Ectodermal cell (in vitro differentiated cells): ENCODE measurements at regions not wholly inside any gene's neighbourhood (a gene's known extent, or its start where the extent isn't known, plus 50 kb on each side); places are given as distances from the start of the nearest gene placed in this dataset.

ENCODE experiments used
- H3K27ac ChIP-seq: 2 replicates; pipeline ENCODE4 v1.7.0; 2013; ENCODE audit warnings: mild to moderate bottlenecking, low read depth, low read length; ENCODE audit not compliant: insufficient read depth, poor library complexity, severe bottlenecking
- H3K27me3 ChIP-seq: 2 replicates; pipeline ENCODE4 v1.7.0; 2013; ENCODE audit warnings: mild to moderate bottlenecking, low read length; ENCODE audit not compliant: insufficient read depth, control insufficient read depth, poor library complexity, severe bottlenecking
- H3K36me3 ChIP-seq: one replicate; pipeline ENCODE4 v1.7.0; 2013; ENCODE audit warnings: low read length; ENCODE audit not compliant: control insufficient read depth, insufficient read depth
- H3K4me1 ChIP-seq: one replicate; pipeline ENCODE4 v1.7.0; 2013; ENCODE audit warnings: low read length; ENCODE audit not compliant: control insufficient read depth, insufficient read depth
- H3K4me3 ChIP-seq: 2 replicates; pipeline ENCODE4 v1.7.0; 2013; ENCODE audit warnings: low read depth, low read length, control low read depth; ENCODE audit not compliant: insufficient read depth
- H3K9me3 ChIP-seq: 2 replicates; pipeline ENCODE4 v1.7.0; 2013; ENCODE audit warnings: mild to moderate bottlenecking, low read length, moderate library complexity; ENCODE audit not compliant: control insufficient read depth
- WGBS, 2 experiments: methylation state at CpG; one replicate each; pipeline ENCODE4 v1.1.7; 2013; ENCODE audit warnings: missing lambda C conversion rate in 2 of 2; 5-methylcytosine and 5-hydroxymethylcytosine counted together

- peaks cover 15% of the 10 kb centered on the region for H3K4me1 ChIP-seq
- H3K4me3 ChIP-seq: no peak overlapping the region
- no peak overlapping the region for H3K27ac ChIP-seq
- 84 to 88% methylated on average over 2 of the region's 2 CpGs for WGBS, 2 experiments
- no peaks in the 10 kb centered on the region for H3K9me3 ChIP-seq
- no peaks in the 10 kb centered on the region for H3K27me3 ChIP-seq
- H3K36me3 ChIP-seq: no peaks in the 10 kb centered on the region
These were observed 206.8 kb upstream of the SOX4 start for GRCh38 chr6:21386744-21387143.

- Histone ChIP-seq H3K4me1 (peaks cover 3% of the 10 kb centered on the region), H3K4me3 (no peak overlapping the region), H3K27ac (no peak overlapping the region), H3K27me3 (no peaks in the 10 kb centered on the region), H3K36me3 (no peaks in the 10 kb centered on the region), H3K9me3 (no peaks in the 10 kb centered on the region)
- 88 to 89% methylated on average over 5 of the region's 5 CpGs for WGBS, 2 experiments
These were observed 202.9 kb upstream of the SOX4 start for GRCh38 chr6:21390532-21391213.

GRCh38 chr6:21392177-21392576 lies 201.4 kb upstream of the SOX4 start:
- no peaks in the 10 kb centered on the region for H3K9me3 ChIP-seq
- no peak overlapping the region for H3K4me3 ChIP-seq
- H3K27ac ChIP-seq: no peak overlapping the region
- H3K36me3 ChIP-seq: no peaks in the 10 kb centered on the region
- H3K27me3 ChIP-seq: no peaks in the 10 kb centered on the region
- peaks cover 3% of the 10 kb centered on the region for H3K4me1 ChIP-seq
- 87 to 90% methylated on average over 2 of the region's 2 CpGs for WGBS, 2 experiments

DNA sequence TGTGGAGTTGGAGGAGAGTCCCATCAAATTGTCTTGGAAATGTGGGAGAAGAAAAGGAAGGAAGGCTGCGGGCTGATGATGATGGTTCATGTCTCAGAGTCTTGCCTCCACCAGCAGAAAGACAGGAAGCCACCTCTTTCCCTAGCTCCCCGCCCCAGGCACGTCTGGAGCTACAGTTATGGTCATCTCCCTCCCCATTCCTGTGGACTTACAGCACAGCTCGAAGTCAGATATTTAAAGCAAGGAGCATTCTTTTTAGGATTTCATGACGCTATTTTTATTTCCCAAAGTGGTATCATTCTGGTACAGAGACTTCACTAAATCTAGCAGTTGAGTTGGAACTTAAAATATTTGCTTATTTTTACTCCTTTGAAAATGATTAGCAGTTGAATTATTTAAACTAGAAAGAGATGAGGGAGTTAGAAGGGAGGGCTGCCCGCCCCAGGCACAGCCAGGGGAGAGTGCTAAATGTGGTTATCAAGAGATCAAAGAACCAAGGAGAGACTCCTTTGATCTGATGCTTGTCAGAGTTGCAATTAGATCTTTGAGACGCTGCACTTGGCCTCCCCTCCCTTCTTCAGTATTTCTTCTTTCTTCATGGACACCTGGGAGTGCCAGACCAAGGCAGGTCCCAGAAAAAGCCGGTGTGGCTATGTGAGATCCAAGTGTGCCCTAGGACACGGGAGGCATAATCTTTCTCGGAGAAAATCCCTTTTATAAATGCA lies 199.9 kb upstream of the SOX4 start:
- Histone ChIP-seq H3K36me3 (no peaks in the 10 kb centered on the region), H3K4me3 (no peak overlapping the region), H3K9me3 (no peaks in the 10 kb centered on the region), H3K27ac (no peak overlapping the region), H3K27me3 (no peaks in the 10 kb centered on the region), H3K4me1 (peaks cover 5% of the 10 kb centered on the region)
- 89 to 91% methylated on average over 10 of the region's 10 CpGs for WGBS, 2 experiments

DNA sequence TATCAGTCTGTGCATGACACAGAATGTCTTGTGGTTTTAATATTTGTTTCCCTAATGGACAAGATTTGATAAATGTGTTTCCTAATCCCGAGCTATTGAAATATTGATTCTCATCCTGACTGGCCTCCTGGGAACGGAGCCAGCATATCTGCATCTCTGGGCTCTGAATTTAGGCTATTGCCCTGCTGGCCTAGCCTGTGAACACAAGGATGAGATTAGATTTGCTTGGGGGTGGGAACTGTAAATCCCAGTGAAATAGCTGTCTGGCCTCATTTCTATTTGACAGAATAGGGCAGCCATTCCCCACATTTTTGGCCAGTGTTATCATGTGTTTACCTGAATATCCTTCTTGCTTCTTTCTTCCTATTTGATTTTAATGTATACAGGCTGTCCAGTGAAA lies 198.4 kb upstream of the SOX4 start:
- no peak overlapping the region for H3K27ac ChIP-seq
- no peaks in the 10 kb centered on the region for H3K27me3 ChIP-seq
- H3K36me3 ChIP-seq: no peaks in the 10 kb centered on the region
- WGBS, 2 experiments: 94% methylated on average over 2 of the region's 2 CpGs
- no peak overlapping the region for H3K4me3 ChIP-seq
- H3K9me3 ChIP-seq: no peaks in the 10 kb centered on the region
- H3K4me1 ChIP-seq: peaks cover 7% of the 10 kb centered on the region

- no peaks in the 10 kb centered on the region for H3K36me3 ChIP-seq
- H3K4me3 ChIP-seq: no peak overlapping the region
- H3K27me3 ChIP-seq: no peaks in the 10 kb centered on the region
- H3K27ac ChIP-seq: no peak overlapping the region
- no peaks in the 10 kb centered on the region for H3K9me3 ChIP-seq
- peaks cover 7% of the 10 kb centered on the region for H3K4me1 ChIP-seq
These were observed 197.2 kb upstream of the SOX4 start for GRCh38 chr6:21396313-21396712.

- no peak overlapping the region for H3K27ac ChIP-seq
- no peaks in the 10 kb centered on the region for H3K27me3 ChIP-seq
- H3K9me3 ChIP-seq: no peaks in the 10 kb centered on the region
- H3K4me3 ChIP-seq: no peak overlapping the region
- 74 to 82% methylated on average over 10 of the region's 10 CpGs for WGBS, 2 experiments
- peaks cover 7% of the 10 kb centered on the region for H3K4me1 ChIP-seq
- H3K36me3 ChIP-seq: no peaks in the 10 kb centered on the region
These were observed 194.7 kb upstream of the SOX4 start for GRCh38 chr6:21398741-21399325.

DNA sequence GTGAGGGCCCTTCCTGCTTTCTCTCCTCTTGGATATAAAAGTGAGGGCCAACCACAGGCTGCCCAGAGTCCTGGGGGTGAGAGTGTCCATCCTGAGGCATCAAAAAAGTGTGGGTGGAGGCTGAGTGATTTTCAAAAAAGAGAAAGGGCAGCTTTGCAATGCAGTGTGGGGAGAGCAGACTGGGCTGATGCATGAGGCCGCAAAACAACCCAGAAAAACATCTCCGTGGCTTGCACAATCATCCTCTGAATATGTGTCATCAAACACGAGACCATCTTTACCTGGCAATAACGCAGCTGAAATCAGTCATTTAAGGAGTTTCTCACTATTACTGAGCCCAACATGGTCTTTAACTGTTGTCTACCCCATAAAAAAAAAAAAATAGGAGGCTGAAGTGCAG lies 191.2 kb upstream of the SOX4 start:
- Histone ChIP-seq H3K4me1 (peaks cover 4% of the 10 kb centered on the region), H3K36me3 (no peaks in the 10 kb centered on the region), H3K9me3 (no peaks in the 10 kb centered on the region), H3K27ac (no peak overlapping the region), H3K4me3 (no peak overlapping the region), H3K27me3 (no peaks in the 10 kb centered on the region)
- WGBS, 2 experiments: 92 to 94% methylated on average over 4 of the region's 4 CpGs

- H3K27me3 ChIP-seq: no peaks in the 10 kb centered on the region
- no peaks in the 10 kb centered on the region for H3K36me3 ChIP-seq
- 84 to 88% methylated on average over 1 to 2 of the region's 2 CpGs for WGBS, 2 experiments
- no peaks in the 10 kb centered on the region for H3K4me1 ChIP-seq
- H3K27ac ChIP-seq: no peak overlapping the region
- no peaks in the 10 kb centered on the region for H3K9me3 ChIP-seq
- no peak overlapping the region for H3K4me3 ChIP-seq
These were observed 189.0 kb upstream of the SOX4 start for GRCh38 chr6:21404577-21404976.

DNA sequence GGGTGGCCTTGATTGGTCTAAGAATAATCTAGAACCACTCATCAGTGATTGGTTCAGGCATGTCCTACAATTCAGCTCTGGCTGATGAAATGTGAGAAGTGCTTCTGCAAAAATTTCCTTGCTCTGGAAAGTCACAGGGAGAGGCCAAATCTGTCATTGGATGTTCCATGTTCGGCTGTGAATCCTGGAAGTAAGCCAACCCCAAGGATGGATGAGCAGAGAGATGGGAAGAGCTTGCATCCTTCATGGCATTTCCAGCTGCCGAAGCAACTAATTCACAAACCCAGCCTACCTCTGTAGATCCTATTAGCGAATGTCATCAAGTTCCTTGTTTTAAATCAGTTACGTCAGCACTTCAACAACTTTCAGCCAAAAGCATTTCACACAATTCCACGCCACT lies 187.2 kb upstream of the SOX4 start:
- WGBS, 2 experiments: 93% methylated on average over 5 of the region's 5 CpGs

More for the DNA sequence above, 187.2 kb upstream of the SOX4 start:
- H3K36me3 ChIP-seq: no peaks in the 10 kb centered on the region
- no peaks in the 10 kb centered on the region for H3K9me3 ChIP-seq
- no peak overlapping the region for H3K27ac ChIP-seq
- no peaks in the 10 kb centered on the region for H3K4me1 ChIP-seq
- no peaks in the 10 kb centered on the region for H3K27me3 ChIP-seq
- no peak overlapping the region for H3K4me3 ChIP-seq
